Ishikawa (cell line): ENCODE measurements at regions not wholly inside any gene's neighbourhood (a gene's known extent, or its start where the extent isn't known, plus 50 kb on each side); places are given as distances from the start of the nearest gene placed in this dataset.

Experiments used
- CEBPB ChIP-seq: IDR thresholded peaks from 2 replicates; pipeline ENCODE4 v1.6.1; 2012
- CREB1 ChIP-seq: IDR thresholded peaks from 2 replicates; pipeline ENCODE4 v1.6.1; 2012; ENCODE audit warnings: low read depth
- EGR1 ChIP-seq: IDR thresholded peaks from 2 replicates; pipeline ENCODE4 v1.6.1; 2012
- EP300 ChIP-seq: IDR thresholded peaks from 2 replicates; pipeline ENCODE4 v1.6.1; 2012; ENCODE audit warnings: borderline replicate concordance
- FOXM1 ChIP-seq: IDR thresholded peaks from 2 replicates; pipeline ENCODE4 v1.6.1; 2012; ENCODE audit warnings: low read depth, borderline replicate concordance
- MAX ChIP-seq: IDR thresholded peaks from 2 replicates; pipeline ENCODE4 v1.6.1; 2012
- NFIC ChIP-seq: IDR thresholded peaks from 2 replicates; pipeline ENCODE4 v1.6.1; 2012
- RAD21 ChIP-seq: IDR thresholded peaks from 2 replicates; pipeline ENCODE4 v1.6.1; 2012; ENCODE audit warnings: low read depth
- REST ChIP-seq: IDR thresholded peaks from 2 replicates; pipeline ENCODE4 v1.6.1; 2012; ENCODE audit warnings: low read depth, mild to moderate bottlenecking
- TAF1 ChIP-seq: IDR thresholded peaks from 2 replicates; pipeline ENCODE4 v1.6.1; 2012; ENCODE audit warnings: low read depth, mild to moderate bottlenecking
- TCF12 ChIP-seq: IDR thresholded peaks from 2 replicates; pipeline ENCODE4 v1.6.1; 2012; ENCODE audit warnings: low read depth
- TEAD4 ChIP-seq: IDR thresholded peaks from 2 replicates; pipeline ENCODE4 v1.6.1; 2012
- USF1 ChIP-seq: IDR thresholded peaks from 2 replicates; pipeline ENCODE4 v1.6.1; 2012
- YY1 ChIP-seq: IDR thresholded peaks from 2 replicates; pipeline ENCODE4 v1.6.1; 2012; ENCODE audit warnings: low read depth
- ZBTB7A ChIP-seq: IDR thresholded peaks from 2 replicates; pipeline ENCODE4 v1.6.1; 2012; ENCODE audit warnings: low read depth

- TF ChIP-seq TAF1 (no peak), RAD21 (no peak), FOXM1 (no peak), EGR1 (no peak), TCF12 (no peak), TEAD4 (no peak), USF1 (no peak), NFIC (no peak), CEBPB (no peak), YY1 (no peak), REST (no peak), ZBTB7A (no peak)
Measured at GRCh38 chr11:130646881-130647280, 198.4 kb downstream of the ADAMTS15 start.

GRCh38 chr11:130647371-130647770 is 198.9 kb downstream of the ADAMTS15 start:
- TF ChIP-seq FOXM1 (no peak), CEBPB (no peak), ZBTB7A (no peak), YY1 (no peak), REST (no peak), USF1 (no peak)

- TF ChIP-seq CEBPB (no peak), TEAD4 (no peak), EP300 (no peak), NFIC (no peak), CREB1 (no peak), EGR1 (no peak), MAX (no peak), ZBTB7A (no peak), TCF12 (no peak)
Measured at GRCh38 chr11:130649801-130650200, 201.4 kb downstream of the ADAMTS15 start.

- TF ChIP-seq EGR1 (no peak), TCF12 (no peak), EP300 (no peak), CREB1 (no peak), TAF1 (no peak), YY1 (no peak), REST (no peak)
Measured at GRCh38 chr11:130650456-130651030, 202.1 kb downstream of the ADAMTS15 start.

- no peak for TF ChIP-seq USF1
- TF ChIP-seq TAF1 = no peak
- TF ChIP-seq MAX = no peak
- no peak for TF ChIP-seq REST
Measured at GRCh38 chr11:130651066-130651855, 202.8 kb downstream of the ADAMTS15 start.
